KOPT-K1 (cell line): ENCODE measurements at regions not wholly inside any gene's neighbourhood (a gene's known extent, or its start where the extent isn't known, plus 50 kb on each side); places are given as distances from the start of the nearest gene placed in this dataset.

ENCODE experiments used
- H3K27ac ChIP-seq: fragments of 200-600 bp; sonication (generic); 2 replicates; pipeline ENCODE4 v1.5.1; 2016; ENCODE audit warnings: antibody characterized with exemption, mild to moderate bottlenecking, low read depth, low read length; ENCODE audit not compliant: poor library complexity, severe bottlenecking
- H3K36me3 ChIP-seq: fragments of 200-600 bp; sonication (generic); 2 replicates; pipeline ENCODE4 v1.5.1; 2017; ENCODE audit warnings: antibody characterized with exemption, mild to moderate bottlenecking, low read length, moderate library complexity; ENCODE audit not compliant: insufficient read depth
- H3K9me3 ChIP-seq: fragments of 200-600 bp; sonication (generic); 2 replicates; pipeline ENCODE4 v1.5.1; 2017; ENCODE audit warnings: antibody characterized with exemption, low read length, mild to moderate bottlenecking; ENCODE audit not compliant: insufficient read depth, poor library complexity, severe bottlenecking

GRCh38 chr15:98483575-98484130, 164.7 kb upstream of the IGF1R start:
- Histone ChIP-seq H3K27ac (no peak overlapping the region), H3K36me3 (no peaks in the 10 kb centered on the region), H3K9me3 (peaks cover 10% of the 10 kb centered on the region)

- H3K36me3 ChIP-seq = no peaks in the 10 kb centered on the region
- H3K9me3 ChIP-seq = peaks cover 8% of the 10 kb centered on the region
- no peak overlapping the region for H3K27ac ChIP-seq
Measured at GRCh38 chr15:98484914-98485313, 163.4 kb upstream of the IGF1R start.

- Histone ChIP-seq H3K36me3 (no peaks in the 10 kb centered on the region), H3K9me3 (peaks cover 8% of the 10 kb centered on the region)
Measured at GRCh38 chr15:98485451-98485850, 162.9 kb upstream of the IGF1R start.

GRCh38 chr15:98493966-98494511, 154.3 kb upstream of the IGF1R start:
- H3K36me3 ChIP-seq = no peaks in the 10 kb centered on the region
- no peak overlapping the region for H3K27ac ChIP-seq
- peaks cover 5% of the 10 kb centered on the region for H3K9me3 ChIP-seq

More at GRCh38 chr15:98485451-98485850, 162.9 kb upstream of the IGF1R start:
- H3K27ac ChIP-seq = no peak overlapping the region

- Histone ChIP-seq H3K36me3 (no peaks in the 10 kb centered on the region), H3K27ac (no peak overlapping the region), H3K9me3 (peaks cover 9% of the 10 kb centered on the region)
Measured at GRCh38 chr15:98501192-98501591, 147.1 kb upstream of the IGF1R start.

DNA sequence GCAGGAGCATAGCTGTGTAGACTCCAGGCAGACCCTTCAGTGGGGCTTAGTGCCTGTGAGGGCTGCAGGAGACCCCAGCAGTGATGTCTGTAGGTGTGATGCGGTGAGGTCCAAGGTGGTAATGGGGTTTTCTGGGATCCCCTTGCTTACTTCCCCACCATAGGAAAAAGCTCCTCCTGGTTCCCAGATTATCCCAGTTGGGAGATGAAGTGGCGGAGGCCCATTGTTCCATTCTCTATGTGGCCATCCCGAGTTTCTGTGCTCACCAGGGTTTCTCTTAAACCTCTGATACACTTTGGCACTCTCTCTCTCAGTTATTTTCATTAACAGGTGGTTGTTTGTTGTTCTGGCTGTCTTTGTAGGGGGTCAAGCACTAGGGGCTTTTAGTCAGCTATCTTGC, 146.7 kb upstream of the IGF1R start:
- Histone ChIP-seq H3K36me3 (no peaks in the 10 kb centered on the region), H3K9me3 (peaks cover 9% of the 10 kb centered on the region), H3K27ac (no peak overlapping the region)

- H3K36me3 ChIP-seq = no peaks in the 10 kb centered on the region
- H3K9me3 ChIP-seq = peaks cover 9% of the 10 kb centered on the region
- H3K27ac ChIP-seq = no peak overlapping the region
Measured at GRCh38 chr15:98503970-98504369, 144.4 kb upstream of the IGF1R start.

GRCh38 chr15:98504998-98505397, 143.3 kb upstream of the IGF1R start:
- Histone ChIP-seq H3K27ac (no peak overlapping the region), H3K36me3 (no peaks in the 10 kb centered on the region), H3K9me3 (peaks cover 6% of the 10 kb centered on the region)

DNA sequence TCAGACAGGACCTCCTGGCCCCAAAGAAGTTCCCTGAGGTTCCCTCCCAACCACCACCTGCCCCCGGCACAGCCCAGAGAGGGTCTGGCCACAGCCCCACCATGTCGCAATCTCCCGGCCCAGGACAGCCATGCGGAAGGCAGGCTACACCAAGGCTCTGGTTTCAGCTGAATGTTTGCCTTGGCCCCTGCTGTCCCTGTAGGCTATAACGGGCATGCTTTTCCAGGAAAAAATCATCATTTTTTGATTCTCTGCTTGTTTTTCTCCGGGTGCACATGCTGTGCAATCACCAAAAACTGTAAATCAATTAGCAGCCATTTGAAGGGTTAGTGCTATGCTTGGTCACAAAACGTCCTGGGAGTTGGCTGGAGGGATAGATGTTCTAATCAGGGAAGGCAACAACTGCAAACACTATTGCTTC, 142.7 kb upstream of the IGF1R start:
- Histone ChIP-seq H3K36me3 (no peaks in the 10 kb centered on the region), H3K9me3 (no peaks in the 10 kb centered on the region), H3K27ac (no peak overlapping the region)

DNA sequence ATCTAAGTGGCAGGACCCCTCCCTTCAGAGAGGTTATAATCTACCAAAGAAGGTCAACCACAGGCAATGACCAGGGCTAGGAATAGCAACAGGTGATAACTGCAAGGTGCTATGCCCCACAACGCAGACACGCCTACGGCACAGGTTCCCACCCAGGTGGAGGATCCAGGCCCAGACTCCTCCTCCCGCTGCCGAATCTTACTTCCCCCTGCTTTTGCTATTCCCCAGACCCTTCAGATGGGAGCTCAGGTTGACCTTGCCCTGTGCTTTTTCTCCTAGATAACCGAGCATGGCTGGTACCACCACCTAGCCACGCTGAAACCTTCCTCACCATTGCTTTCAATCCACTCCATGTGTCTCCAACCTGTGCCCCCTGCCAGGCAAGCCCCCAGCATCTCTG, 142.2 kb upstream of the IGF1R start:
- H3K36me3 ChIP-seq = no peaks in the 10 kb centered on the region
- H3K27ac ChIP-seq = no peak overlapping the region
- H3K9me3 ChIP-seq = no peaks in the 10 kb centered on the region

DNA sequence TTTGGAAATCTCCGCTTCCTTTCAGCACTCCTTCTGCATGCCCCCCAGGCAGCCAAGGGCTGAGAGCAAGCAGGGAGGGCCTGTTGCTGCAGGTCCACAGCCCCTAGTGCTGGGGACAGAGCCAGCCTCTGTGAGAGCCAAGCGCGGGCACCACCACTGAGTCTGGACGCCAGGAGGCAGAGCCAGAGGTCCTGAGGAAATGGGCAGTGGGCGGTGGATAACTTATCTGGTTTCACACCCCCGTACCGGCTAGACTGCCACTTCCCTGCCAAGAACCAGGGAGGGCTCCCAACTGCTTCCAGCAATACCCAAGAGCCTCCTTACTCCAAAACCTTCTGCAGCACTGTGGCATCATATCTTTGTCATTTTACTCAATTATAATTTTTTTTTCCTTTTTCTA, 141.6 kb upstream of the IGF1R start:
- Histone ChIP-seq H3K27ac (no peak overlapping the region), H3K9me3 (no peaks in the 10 kb centered on the region), H3K36me3 (no peaks in the 10 kb centered on the region)

GRCh38 chr15:98513428-98513986, 134.8 kb upstream of the IGF1R start:
- Histone ChIP-seq H3K27ac (no peak overlapping the region), H3K36me3 (no peaks in the 10 kb centered on the region), H3K9me3 (no peaks in the 10 kb centered on the region)

GRCh38 chr15:98514034-98514622, 134.2 kb upstream of the IGF1R start:
- H3K27ac ChIP-seq = no peak overlapping the region
- H3K9me3 ChIP-seq = no peaks in the 10 kb centered on the region
- H3K36me3 ChIP-seq = no peaks in the 10 kb centered on the region

GRCh38 chr15:98518823-98519561, 129.3 kb upstream of the IGF1R start:
- no peak overlapping the region for H3K27ac ChIP-seq

DNA sequence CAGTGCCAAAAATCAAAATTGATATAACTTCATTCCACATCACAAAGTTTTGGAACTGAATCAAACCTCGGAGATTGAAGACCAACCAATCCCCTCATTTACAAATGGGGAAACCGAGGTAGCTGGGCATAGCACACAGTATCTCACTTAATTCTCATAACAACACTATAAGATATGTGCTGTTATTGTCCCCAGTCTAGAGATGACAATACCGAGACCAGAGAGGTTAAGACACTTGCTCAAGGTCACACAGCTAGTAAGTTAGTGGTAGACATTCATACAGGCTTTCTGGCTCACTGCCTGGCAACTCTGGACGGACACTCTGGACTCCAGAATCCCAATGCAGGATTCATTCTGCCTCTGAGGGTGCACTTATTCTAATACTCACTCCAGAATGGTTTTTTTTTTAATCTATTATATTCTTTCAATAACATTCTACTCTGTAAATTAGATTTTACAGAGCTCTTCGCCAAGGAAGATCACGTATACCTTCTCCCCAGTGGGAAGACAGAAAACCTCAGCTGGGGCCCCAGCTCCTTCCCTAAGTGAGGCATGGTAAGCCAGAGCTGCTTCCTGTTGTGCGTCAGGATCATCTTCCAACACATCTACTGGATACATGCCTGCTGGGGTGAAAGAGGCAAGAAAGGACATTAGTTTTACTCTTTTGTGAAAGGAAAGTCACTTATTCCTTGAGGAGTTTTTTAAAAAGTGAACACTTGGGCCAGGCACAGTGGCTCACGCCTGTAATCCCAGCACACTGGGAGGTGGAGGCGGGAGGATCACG, 128.4 kb upstream of the IGF1R start:
- H3K36me3 ChIP-seq = no peaks in the 10 kb centered on the region
- H3K9me3 ChIP-seq = no peaks in the 10 kb centered on the region
- H3K27ac ChIP-seq = no peak overlapping the region

More at GRCh38 chr15:98518823-98519561, 129.3 kb upstream of the IGF1R start:
- H3K36me3 ChIP-seq = no peaks in the 10 kb centered on the region
- no peaks in the 10 kb centered on the region for H3K9me3 ChIP-seq
